OCI-LY7 (cell line): ENCODE measurements at regions not wholly inside any gene's neighbourhood (a gene's known extent, or its start where the extent isn't known, plus 50 kb on each side); places are given as distances from the start of the nearest gene placed in this dataset.

Experiments
- BruUV-seq: library from RNA; stranded (reverse); fragments of 400-500 nt; replicated peaks from 2 replicates; lab custom pipeline; 2021; lab: Mats Ljungman, UMichigan
- CTCF ChIA-PET: fragments of 300-600 bp; sonication (Branson Sonifier 250); formaldehyde crosslinking; loops from one replicate; lab custom pipeline; 2022; ENCODE audit warnings: antibody characterized with exemption; ENCODE audit not compliant: unreplicated experiment; lab: Charles Lee
- POLR2A ChIA-PET: fragments of 300-600 bp; sonication (Branson Sonifier 250); formaldehyde crosslinking; loops from one replicate; lab custom pipeline; 2022; ENCODE audit warnings: antibody characterized with exemption; lab: Charles Lee
- DNase-seq: peaks from one replicate; pipeline ENCODE4 v3.0.0-alpha.2; 2015; ENCODE audit warnings: low spot score
- H2AFZ ChIP-seq: fragments of 200-600 bp; sonication (generic), shearing (Covaris generic); 2 replicates; pipeline ENCODE4 v1.6.1; 2014; ENCODE audit warnings: mild to moderate bottlenecking, antibody characterized with exemption, low read length, moderate library complexity
- H3K27ac ChIP-seq: fragments of 200-600 bp; sonication (generic); 2 replicates; pipeline ENCODE4 v1.5.1; 2014; ENCODE audit warnings: mixed run types, low read depth, mild to moderate bottlenecking, moderate library complexity, low read length, inconsistent platforms; ENCODE audit not compliant: poor library complexity, severe bottlenecking
- H3K36me3 ChIP-seq: fragments of 200-600 bp; sonication (generic); 2 replicates; pipeline ENCODE4 v1.6.1; 2014; ENCODE audit warnings: mild to moderate bottlenecking, antibody characterized with exemption, low read length, moderate library complexity, mixed read lengths; ENCODE audit not compliant: insufficient read depth
- H3K4me1 ChIP-seq: fragments of 200-600 bp; sonication (generic); 2 replicates; pipeline ENCODE4 v1.5.1; 2014; ENCODE audit warnings: mild to moderate bottlenecking, low read length; ENCODE audit not compliant: insufficient read depth, poor library complexity, severe bottlenecking
- H3K4me2 ChIP-seq: fragments of 200-600 bp; sonication (generic); 2 replicates; pipeline ENCODE4 v1.6.1; 2014; ENCODE audit warnings: mild to moderate bottlenecking, low read length
- H3K4me3 ChIP-seq: fragments of 200-600 bp; sonication (generic); 2 replicates; pipeline ENCODE4 v1.5.1; 2014; ENCODE audit warnings: mild to moderate bottlenecking, low read depth, low read length; ENCODE audit not compliant: poor library complexity, severe bottlenecking
- H3K79me2 ChIP-seq: fragments of 200-600 bp; sonication (generic); 2 replicates; pipeline ENCODE4 v1.6.1; 2016; ENCODE audit warnings: low read depth, mild to moderate bottlenecking, low read length, moderate library complexity, mixed read lengths; ENCODE audit not compliant: insufficient read depth
- H3K9me2 ChIP-seq: fragments of 200-600 bp; sonication (generic); 2 replicates; pipeline ENCODE4 v1.6.1; 2016; ENCODE audit warnings: mild to moderate bottlenecking, low read length, mixed read lengths; ENCODE audit not compliant: insufficient read depth
- H3K9me3 ChIP-seq: fragments of 200-600 bp; sonication (generic); 2 replicates; pipeline ENCODE4 v1.6.1; 2014; ENCODE audit warnings: mild to moderate bottlenecking, mixed run types, low read length, mixed read lengths
- H4K20me1 ChIP-seq: fragments of 200-600 bp; sonication (generic); 2 replicates; pipeline ENCODE4 v1.6.1; 2014; ENCODE audit warnings: mild to moderate bottlenecking, antibody characterized with exemption, low read length, moderate library complexity, mixed read lengths; ENCODE audit not compliant: insufficient read depth
- EZH2phosphoT487 ChIP-seq: fragments of 200-600 bp; sonication (generic); IDR thresholded peaks from 2 replicates; pipeline ENCODE4 v1.6.1; 2018; ENCODE audit warnings: low read depth, borderline replicate concordance, mild to moderate bottlenecking, mixed run types, antibody characterized with exemption, low read length, moderate library complexity, mixed read lengths
- intact Hi-C: fragments of 100-400 bp; cut with micrococcal nuclease; formaldehyde crosslinking; loops from one replicate; pipeline ENCODE4 v1.10.0; 2022; ENCODE audit not compliant: unreplicated experiment
- TF ChIP-seq, protein P1 (sequence below): fragments of 200-600 bp; sonication (generic); conservative IDR thresholded peaks from 2 replicates; pipeline ENCODE4 v1.5.1; 2014; ENCODE audit warnings: mild to moderate bottlenecking, antibody characterized with exemption, low read length, moderate library complexity, mixed read lengths

DNA sequence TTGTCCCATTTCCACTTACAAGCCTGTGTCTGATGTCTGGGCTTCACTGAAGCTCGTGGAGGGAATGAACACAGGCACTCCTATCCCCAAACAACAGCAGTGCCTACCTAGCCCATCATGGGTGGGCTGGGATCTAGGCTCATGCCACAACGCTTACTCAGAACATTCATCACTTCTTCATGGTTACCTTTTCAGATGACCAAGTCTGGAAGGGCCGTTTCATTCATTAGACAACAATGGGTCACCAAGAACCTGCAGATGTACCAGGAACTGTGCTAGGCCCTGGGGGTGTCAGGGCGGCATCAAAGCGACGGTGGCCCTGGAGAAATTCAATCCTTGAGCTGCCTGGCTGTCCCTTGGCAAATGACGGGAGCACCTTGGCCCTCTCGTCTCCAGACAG lies 64.9 kb upstream of the FZD10 start:
- no peaks in the 10 kb centered on the region for H4K20me1 ChIP-seq
- no peak overlapping the region for H2AFZ ChIP-seq
- no peaks in the 10 kb centered on the region for H3K9me2 ChIP-seq
- intact Hi-C loops: no loop called here
- H3K9me3 ChIP-seq: no peaks in the 10 kb centered on the region
- no TSS peak for BruUV-seq
- no peaks in the 10 kb centered on the region for H3K4me1 ChIP-seq
- CTCF ChIA-PET: interaction anchor here (0.5 kb wide), 1 partner anchor 8 kb away, joined by 4 read pairs; no protein-coding TSS in a partner anchor
- H3K4me3 ChIP-seq: no peak overlapping the region
- DNase-seq: no peak
- H3K36me3 ChIP-seq: no peaks in the 10 kb centered on the region
- H3K79me2 ChIP-seq: no peaks in the 10 kb centered on the region
- POLR2A ChIA-PET: no interaction called here
- H3K27ac ChIP-seq: no peak overlapping the region
- TF ChIP-seq, protein P1, sequence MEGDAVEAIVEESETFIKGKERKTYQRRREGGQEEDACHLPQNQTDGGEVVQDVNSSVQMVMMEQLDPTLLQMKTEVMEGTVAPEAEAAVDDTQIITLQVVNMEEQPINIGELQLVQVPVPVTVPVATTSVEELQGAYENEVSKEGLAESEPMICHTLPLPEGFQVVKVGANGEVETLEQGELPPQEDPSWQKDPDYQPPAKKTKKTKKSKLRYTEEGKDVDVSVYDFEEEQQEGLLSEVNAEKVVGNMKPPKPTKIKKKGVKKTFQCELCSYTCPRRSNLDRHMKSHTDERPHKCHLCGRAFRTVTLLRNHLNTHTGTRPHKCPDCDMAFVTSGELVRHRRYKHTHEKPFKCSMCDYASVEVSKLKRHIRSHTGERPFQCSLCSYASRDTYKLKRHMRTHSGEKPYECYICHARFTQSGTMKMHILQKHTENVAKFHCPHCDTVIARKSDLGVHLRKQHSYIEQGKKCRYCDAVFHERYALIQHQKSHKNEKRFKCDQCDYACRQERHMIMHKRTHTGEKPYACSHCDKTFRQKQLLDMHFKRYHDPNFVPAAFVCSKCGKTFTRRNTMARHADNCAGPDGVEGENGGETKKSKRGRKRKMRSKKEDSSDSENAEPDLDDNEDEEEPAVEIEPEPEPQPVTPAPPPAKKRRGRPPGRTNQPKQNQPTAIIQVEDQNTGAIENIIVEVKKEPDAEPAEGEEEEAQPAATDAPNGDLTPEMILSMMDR: no peak
- no peak for TF ChIP-seq EZH2phosphoT487
- no peak overlapping the region for H3K4me2 ChIP-seq

DNA sequence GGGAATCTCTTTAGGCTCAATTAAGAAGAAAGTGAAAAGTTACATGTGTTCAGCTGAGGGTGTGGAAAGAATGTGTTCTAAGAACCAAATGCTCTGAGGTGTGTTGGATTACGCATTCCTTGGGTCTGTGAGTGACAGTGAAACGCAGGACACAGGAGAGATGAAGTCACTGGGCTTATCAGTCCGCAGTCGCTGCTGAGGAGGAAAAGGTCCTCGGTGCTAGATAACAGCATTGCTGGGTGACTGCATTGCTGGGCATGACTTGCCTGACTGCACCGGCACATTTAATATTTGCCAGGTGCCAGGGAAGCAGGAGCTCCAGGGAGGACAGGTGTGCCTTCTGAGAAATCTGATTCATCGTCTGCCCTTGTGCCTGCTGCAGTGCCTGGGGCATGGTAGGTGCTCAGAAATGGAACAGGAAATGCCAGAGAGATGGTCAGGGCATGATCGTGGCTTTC lies 64.4 kb upstream of the FZD10 start:
- CTCF ChIA-PET: interaction anchor here (0.5 kb wide), 1 partner anchor 8 kb away, joined by 4 read pairs; no protein-coding TSS in a partner anchor
- Histone ChIP-seq H3K9me3 (no peaks in the 10 kb centered on the region), H3K4me2 (no peak overlapping the region), H3K9me2 (no peaks in the 10 kb centered on the region), H2AFZ (no peak overlapping the region), H4K20me1 (no peaks in the 10 kb centered on the region), H3K36me3 (no peaks in the 10 kb centered on the region), H3K4me1 (no peaks in the 10 kb centered on the region), H3K79me2 (no peaks in the 10 kb centered on the region), H3K27ac (no peak overlapping the region), H3K4me3 (no peak overlapping the region)
- intact Hi-C loops: no loop called here
- no peak for TF ChIP-seq EZH2phosphoT487
- TF ChIP-seq, protein P1: no peak
- BruUV-seq: no TSS peak
- DNase-seq: no peak
- POLR2A ChIA-PET: interaction anchor here (0.5 kb wide), 1 partner anchor 1175 kb away, joined by 4 read pairs; no protein-coding TSS in a partner anchor

DNA sequence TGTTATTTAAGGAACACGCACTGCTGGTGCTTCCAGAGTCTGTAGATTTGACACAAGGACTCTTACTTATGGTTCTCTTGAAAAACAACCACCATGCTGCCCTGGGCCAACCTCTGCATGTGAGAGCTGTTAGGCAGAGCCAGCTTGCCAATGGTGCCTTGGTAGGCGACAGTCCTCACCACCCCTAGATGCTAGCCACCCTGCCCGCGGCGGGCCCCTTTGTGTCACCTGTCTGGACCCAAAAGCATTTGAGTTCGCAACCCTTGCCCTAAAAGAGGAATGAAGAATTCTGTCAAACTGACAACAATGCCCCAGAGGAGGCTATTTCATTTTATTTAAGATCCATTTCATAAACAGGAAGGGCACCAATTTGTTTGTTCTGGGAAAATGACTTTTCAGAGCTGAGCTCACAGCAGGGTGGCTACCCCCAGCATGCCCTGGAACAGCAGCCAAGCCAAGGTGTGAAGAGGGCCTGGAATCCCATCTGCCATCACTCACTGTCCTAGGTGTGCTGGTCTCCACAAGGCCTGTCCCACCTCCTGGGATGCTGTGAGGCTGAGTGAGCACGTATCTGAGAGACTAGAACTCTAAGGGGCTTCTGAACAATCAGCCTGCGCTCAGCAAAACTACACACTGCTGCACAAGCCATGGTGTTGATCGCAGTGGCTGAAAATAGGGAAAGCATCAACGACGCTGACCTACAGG lies 63.8 kb upstream of the FZD10 start:
- ChIA-PET POLR2A (interaction anchor here (0.5 kb wide), 1 partner anchor 1175 kb away, joined by 4 read pairs; no protein-coding TSS in a partner anchor), CTCF (no interaction called here)
- Histone ChIP-seq H4K20me1 (no peaks in the 10 kb centered on the region), H3K9me2 (no peaks in the 10 kb centered on the region), H3K9me3 (no peaks in the 10 kb centered on the region), H2AFZ (no peak overlapping the region), H3K36me3 (no peaks in the 10 kb centered on the region), H3K4me2 (no peak overlapping the region), H3K27ac (no peak overlapping the region), H3K4me1 (no peaks in the 10 kb centered on the region), H3K4me3 (no peak overlapping the region), H3K79me2 (no peaks in the 10 kb centered on the region)
- intact Hi-C loops: no loop called here
- DNase-seq: no peak
- TF ChIP-seq EZH2phosphoT487: no peak
- TF ChIP-seq, protein P1: no peak
- no TSS peak for BruUV-seq
